HG03066 (cell line): ENCODE measurements at regions not wholly inside any gene's neighbourhood (a gene's known extent, or its start where the extent isn't known, plus 50 kb on each side); places are given as distances from the start of the nearest gene placed in this dataset.

ENCODE experiments used
- ATAC-seq: cut with Tn5 transposase; IDR thresholded peaks from one replicate; pipeline ENCODE4 v1.9.1; 2021; ENCODE audit warnings: low read depth; ENCODE audit not compliant: unreplicated experiment

DNA sequence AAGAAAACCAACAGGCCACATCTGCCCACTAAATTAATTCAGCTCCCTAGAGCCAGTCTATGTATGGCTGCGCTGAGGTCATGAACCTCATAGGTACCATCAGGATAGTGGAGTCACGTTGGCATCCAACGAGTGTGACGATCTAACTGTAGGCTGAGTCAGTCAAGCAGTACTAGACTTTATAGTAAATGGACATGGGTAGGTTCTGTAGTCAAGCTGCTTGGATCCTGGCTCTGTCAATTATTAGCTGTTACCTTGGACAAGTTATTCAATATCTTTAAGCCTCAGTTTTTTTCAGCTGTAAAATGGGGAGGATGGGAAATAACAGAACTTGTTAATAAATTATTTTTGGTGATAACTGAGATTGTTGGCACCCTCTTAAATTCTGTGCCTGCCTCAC lies 432.4 kb upstream of the RASGEF1B start:
- no peak for ATAC-seq

DNA sequence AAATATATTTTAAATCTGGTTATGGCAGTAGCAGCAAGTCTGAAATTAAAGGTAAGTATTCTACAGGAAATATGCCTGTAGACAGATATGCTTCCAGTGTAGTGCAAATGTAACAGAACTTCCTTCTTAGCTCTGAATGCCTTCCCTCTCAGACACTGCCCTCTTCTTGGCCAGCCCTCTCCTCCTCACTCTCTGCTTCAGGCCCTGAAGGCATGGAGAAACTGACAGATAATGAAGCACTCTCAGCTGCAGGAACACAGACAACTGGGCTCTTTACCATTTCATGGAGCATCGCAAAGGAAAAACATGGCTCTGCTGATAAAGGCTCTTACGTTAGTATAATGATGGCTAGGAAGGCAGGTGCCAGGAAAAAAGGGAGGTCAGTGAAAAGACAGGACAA lies 431.5 kb upstream of the RASGEF1B start:
- no peak for ATAC-seq

DNA sequence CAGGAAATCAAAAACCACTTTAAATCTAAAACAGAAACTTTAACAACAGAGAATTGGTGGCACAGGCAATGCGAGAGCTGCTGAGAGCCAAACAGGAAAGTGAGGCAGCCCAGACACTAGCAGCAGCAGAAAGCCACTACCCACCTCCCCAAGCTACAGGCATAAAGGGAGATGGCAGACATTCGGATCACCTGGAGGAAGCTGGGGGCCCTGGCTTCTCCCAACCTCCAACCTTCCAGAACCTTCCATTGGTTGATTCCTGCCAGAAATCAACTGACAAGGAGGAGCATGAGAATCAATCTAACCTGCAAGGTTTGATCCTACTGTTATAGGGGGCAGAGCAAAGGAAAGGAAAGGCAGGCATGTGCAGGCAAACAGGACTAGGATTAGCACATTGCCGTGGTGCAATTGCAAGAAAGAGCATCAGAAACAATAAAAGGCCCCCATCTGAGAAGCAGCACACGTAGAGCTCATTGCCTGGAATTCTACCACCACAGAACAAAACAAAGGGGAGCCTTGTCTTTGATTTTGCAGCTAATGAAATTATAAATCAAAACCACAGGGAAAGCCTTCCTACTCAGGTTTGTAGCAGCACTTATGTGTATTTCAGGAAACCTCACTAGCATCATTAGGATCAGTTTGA lies 427.3 kb upstream of the RASGEF1B start:
- ATAC-seq = no peak

DNA sequence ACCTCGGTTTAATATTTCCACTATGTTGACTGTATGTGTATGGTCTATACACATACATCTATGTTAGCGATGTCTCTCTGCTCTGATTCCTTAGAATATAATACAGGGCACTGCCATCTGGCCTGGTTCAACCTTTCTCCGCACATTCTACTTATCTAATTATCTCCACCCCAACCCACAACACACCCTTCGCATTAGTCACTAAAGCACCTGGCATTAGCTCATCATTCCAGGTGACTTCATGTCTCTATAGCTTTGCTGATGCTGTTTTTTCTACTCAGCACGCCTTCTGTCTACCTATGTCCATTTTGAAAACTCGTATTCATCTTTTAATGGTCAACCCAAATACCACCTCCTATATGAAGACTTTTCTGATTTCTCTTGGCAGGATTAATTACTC lies 425.2 kb upstream of the RASGEF1B start:
- no peak for ATAC-seq

DNA sequence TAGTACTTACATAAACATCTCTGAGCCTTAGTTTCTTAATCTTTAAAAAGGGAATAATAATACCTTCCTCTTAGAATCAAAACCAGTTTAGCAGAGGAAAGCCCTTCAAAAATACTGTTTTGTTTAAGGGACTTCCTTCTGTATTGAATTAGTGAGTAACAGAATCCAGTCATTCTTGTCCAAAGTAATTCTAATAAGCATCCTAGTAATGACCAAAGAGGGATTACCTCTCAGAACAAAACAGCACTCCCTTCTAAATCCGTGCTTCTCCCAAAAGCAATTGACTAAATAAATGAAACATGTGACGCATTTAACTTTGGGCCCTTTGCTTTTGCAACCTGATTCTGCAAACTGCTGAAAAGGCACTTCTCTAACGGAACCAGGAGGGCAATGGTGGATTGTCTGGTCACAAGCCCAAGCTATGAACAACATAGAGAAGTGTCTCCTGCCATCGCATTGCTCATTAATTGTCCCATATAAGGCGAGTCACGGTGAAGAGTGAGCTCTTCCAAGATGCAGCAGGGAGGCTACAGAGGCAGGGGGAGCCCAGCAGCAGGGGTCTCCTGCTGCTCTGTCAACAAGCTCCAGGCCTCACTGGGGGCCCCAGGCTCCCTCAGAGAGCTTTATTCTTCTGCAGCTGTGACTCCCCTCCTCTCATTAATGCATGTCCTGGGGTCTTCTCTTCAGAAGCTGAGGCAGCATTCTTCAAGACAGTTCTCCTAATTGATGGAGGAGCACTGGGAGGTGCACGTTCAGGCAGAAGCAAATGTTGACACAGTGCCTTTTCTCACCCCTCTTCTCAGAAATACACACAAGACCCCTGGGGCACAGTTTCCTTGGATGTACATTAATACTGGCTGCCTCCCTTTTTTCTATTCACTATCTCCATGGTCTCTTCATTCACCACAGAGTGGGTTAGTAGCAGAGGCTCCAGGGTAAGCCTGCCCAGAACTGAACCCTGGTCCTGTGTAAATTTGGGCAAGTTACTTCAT lies 419.6 kb upstream of the RASGEF1B start:
- no peak for ATAC-seq

DNA sequence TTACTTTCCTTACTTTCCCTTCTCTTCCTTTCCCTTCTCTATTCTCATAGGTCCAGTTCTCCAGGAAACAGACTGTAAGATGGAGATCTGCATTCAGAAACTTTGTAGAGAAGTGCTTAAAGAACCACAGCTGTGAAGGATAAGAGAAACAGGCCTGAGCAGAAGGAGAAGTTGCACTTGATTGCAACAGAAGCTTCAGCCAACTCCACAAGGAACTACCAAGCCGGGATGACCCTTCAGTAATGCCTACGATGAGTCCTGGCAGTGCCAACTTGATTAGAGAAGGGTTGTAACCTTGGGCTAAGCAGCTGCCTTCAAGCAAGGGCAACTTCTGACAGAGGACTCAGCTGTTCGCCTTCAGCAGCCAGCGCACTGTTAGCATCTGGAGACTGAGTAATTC lies 413.3 kb upstream of the RASGEF1B start:
- no peak for ATAC-seq

DNA sequence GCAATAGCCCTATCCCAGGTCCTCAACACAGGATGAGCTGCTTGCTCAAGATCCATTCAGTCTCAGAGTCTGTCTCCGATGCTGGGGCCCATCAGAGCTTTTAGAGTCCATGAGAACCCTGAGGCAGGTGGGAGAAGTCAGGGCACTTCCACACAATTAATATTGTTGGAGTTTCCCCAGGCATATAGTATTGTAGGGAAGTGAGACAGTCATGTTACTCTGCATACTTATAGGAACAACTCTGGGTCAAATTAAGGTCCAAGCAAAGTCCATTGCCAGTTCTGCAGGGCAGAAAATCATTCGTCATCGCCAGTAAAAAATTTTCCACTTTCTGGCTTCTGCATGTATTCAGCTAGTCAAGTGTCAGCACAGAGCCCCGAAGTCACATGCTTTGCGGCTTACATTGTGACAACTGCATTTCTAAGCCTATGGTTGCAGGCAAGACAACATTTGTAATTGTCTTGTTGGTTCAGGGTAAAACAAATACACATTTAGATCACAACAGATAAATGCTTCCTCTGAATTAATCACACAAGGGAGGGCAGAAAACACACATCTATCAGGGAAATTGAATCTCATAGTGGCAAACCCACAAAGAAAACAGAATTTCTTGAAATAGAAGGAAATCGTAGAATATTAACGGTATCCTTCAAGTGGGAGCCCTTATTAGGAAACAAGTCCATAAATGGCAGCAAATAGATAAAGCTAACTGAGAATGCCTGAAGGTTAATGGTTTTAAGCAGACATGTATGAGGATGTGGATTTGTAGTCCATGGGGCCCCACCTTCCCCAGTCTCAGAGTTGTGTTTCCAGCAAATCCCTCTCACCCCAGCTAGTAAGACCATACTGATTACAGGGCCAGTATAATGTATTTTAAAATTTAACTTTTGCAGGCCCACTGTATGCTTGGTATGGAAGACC lies 412.1 kb upstream of the RASGEF1B start:
- no peak for ATAC-seq

DNA sequence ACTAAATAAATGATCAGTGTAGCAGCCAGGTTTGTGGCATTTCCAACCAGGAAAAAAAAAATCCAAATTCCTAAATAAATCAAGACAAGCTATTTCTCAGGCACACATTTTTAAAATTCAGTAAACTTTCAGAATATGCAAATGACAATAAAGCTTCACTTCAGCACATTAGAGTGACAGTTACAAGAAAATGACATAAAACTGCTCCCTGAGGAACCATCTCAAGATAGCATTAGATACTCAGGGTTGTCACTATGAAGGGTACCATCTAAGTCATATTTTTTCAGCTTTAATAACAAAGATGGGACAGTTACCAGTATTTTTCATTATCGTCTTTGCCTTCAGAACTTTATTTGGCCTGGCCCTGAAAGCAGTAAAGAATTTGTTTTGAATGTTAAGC lies 411.3 kb upstream of the RASGEF1B start:
- ATAC-seq = no peak

DNA sequence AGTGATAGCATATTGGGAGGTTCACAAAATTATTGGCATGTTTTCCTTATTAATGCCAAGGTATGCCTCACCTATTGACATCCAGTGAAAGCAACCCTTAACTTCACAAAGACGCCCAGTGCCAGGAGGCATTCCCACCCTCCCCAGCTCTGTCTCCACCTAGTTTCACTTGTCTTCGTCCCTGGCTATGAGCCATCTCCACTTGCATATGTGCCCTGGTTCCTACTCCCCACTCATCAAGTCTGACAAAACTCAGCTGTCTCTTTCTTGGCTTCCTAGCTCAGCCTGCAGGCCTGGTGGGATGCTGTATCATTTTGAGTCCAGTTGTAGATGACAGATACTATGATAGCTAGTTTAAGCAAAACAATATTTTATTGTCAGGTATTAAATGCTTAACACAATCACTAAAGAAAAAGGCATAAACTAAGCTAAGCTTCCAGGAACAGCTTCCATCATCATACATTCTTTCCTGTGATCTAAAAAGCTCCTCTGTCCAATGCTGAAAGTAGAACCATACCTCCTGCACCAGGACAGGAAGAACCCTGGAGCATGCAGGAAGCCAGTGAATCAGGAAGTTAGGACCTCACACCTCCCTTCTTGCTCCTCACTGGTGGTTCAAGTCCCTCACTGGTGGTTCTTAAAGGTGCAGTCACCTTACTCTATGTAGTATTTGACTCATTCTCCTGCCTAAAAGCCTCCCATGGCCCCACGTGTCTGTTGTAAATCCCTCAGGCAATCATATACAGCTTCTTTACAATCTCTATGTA lies 410.3 kb upstream of the RASGEF1B start:
- ATAC-seq = no peak

DNA sequence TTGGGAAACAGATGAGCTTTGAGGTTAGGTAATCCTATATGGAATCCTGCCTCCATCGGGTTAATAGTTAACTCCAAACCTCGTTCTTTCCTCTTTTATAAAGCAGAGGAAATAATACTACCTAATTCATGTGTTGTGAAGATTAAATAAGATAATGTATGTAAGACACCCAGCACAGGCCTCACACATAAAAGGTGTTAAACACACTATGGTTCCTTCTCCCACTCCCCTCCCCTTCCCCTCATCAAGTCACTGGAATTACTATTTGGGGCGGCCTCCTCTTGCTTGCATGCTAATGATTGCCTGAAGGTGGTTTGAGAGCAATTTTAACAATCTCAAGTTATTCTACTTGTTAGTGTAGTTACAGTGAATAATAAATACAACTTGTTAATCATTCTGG lies 404.4 kb upstream of the RASGEF1B start:
- no peak for ATAC-seq

DNA sequence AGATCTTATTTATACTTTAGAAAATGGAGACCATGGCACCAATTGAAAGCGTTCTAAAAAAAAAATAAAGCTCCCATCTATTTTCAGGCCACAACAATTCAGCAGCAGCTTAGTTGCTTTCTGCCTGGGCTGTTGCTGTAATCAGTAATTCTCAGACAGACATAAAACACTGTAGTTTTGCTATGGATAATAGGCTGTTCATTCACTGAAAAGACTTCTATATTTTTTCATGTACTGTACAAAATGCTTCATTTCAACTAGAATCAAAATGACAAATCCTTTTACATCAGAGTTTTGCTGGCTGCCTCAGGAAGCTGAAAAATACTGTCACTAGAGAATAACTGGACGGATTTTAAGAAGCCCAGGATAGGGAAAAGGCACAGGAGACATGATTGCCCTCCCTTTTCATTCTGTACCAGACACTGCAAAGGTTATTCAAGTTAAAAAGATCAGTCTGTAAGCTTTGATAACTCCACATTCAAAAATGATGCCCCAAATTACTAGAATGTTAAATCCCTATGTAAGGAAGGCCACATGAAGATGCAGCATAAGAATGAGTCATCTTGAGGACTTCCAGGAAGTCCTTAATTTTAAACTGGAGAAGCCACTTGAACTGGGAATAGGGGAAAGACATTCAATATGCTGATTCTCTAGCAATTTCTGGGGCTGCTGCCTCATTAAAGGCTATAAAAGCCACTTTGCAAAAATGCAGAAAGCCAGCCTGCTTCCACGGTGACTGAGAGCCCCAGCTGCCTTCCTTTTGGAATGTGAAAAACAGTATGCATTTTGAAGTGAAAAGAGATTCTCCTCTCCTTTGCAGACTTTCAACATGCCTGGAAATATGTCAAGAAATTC lies 403.2 kb upstream of the RASGEF1B start:
- no peak for ATAC-seq

DNA sequence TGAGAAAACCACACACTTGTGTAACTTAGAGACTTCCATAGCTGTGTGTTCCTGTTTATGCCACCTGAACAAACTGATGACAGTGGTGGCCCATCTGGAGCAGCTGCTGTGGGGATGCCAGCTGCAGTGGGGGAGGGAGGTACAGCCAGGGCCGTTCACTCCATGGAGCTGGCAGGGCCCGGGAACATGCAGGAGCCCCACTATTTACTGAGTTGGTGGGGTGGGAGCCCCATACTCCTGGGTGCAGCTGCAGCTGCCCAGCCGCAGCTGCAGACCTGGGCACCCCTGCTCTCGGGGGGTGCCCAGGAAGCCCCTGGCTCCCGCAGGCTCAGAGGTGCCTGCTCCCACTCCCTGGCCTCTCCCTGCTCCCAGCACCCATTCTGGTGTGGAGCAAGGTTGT lies 398.6 kb upstream of the RASGEF1B start:
- no peak for ATAC-seq

DNA sequence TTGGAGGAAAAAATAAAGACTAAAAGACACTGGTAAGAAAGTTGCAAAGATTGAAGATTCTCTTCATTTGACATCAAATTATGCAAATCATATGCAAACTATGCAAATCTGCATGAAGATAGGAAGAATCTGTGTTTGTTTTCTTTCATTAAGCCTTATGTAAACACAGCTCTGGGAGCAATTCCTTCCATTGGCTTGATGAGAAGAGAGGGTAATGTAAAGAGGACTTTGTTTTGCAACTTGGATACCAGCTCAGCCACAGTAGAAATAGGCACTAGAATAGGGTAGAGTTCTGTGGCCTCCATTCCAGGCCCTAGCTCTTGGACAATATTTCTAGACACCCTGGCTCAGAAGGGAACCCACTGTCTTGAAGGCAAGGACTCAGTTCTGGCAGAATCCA lies 388.4 kb upstream of the RASGEF1B start:
- no peak for ATAC-seq

DNA sequence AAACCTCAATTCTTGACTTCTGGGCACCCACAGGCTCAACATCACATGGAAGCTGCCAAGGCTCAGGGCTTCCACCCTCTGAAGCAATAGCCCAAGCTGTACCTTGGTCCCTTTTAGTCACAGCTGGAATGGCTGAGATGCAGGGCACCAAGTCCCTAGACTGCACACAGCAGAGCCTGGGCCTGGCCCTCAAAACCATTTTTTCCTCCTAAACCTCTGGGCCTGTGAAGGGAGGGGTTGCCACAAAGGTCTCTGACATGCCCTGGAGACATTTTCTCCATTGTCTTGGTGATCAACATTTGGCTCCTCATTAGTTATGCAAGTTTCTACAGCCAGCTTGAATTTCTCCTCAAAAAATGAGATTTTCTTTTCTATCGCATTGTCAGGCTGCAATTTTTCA lies 382.7 kb upstream of the RASGEF1B start:
- no peak for ATAC-seq

DNA sequence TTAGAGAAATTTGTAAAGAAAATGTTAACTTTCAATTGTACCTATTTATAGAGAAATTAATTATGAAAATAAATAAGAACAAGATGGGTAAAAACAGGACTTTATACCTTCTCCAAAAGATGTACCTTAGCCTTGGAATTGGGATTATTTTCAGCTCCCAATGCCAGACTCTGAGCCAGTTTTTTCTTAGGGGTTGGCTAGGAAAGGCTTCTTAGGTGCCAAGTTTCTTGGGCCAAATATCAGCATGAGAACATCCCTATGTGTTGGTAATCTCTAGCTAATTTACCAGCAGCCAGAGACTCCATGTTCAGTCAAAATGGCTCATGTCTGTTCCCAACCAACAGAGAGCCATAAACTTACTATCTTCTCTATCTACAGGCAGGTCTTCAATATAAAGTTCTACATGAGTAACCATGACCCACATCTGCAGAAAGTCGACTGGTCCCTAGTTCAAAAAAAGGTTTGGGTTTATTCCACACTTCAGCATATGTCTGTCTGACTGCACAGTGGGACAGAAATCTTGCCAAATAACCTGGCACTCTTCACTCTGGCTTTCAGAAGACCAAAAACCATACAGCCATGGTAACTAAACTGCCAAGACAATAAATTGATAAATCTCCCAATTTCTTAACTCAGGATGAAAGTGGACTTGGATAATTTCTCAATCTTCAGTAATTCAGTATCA lies 380.5 kb upstream of the RASGEF1B start:
- no peak for ATAC-seq

DNA sequence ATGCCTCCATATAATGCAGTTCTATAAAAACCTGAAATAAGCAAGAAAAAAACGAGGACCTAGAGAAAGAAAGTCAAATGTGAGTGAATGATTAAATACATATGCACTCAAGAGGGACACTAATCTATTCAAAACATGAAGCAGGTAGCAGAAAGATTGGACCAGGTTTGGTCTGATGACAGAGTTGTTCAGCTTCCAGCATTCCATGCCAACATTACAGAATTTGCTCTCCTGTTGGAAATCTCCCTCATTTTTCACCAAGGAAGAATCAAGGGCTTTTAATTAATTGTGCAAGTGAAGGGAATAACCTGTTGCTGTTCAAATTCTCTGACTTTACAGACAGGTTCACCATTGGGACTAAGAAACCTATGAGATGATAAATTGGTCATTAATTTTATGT lies 379.0 kb upstream of the RASGEF1B start:
- ATAC-seq = no peak

DNA sequence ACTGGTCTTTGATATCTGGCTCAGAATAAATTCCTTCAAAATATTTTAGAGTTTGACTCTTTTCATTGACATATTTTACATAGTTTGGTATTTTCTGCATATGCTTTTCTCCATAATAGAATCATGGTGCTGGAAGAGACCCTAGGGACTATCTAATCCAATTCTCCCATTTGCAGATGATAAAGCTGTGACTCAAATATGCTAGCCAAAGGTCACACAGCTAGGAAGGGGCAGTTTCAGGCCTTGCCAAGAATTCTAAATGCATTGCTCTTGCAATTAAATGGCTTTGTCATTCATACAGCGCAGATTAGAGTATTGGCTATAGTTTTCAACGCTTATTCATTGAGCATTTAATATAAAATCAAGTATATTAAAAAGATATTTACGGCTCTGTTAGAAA lies 374.1 kb upstream of the RASGEF1B start:
- ATAC-seq = no peak

DNA sequence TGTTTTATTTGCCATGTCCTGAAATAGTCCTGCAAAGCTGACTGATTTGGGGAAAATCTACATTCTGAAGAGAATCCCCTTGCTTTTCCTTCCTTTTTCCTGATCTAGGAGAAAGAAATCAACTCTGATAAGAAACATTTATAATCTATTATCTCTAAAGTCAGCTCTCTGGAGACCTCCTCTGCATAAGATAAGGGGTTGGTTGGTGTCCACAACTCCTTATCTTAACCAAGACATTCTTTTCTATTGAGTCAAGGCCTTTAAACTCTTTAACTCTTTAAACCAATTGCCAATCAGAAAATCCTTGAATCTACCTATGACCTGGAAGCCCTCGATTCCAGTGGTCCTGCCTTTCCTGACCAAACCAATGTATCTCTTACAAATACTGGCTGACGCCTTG lies 373.6 kb upstream of the RASGEF1B start:
- no peak for ATAC-seq

DNA sequence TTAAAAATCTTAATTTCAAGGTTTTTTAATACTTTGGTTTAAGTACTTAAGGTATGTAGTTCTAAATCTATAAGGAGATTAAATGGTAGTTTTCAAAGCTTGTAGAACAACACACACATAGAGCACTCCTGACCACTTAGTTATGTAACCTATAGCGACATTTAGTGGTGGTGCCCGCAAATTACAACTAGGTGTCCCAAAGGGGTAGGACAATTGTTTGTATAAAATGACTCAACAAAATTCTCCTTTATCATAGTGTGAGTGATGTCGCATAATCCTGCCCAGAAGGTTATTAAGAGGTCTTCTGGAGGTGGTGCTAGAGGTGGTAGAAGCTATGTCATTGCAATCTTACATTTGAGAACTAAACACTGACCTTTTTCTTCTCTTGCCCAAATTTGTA lies 373.0 kb upstream of the RASGEF1B start:
- ATAC-seq = peak; percentile 84
